ENCODE measurements at regions not wholly inside any gene's neighbourhood (a gene's known extent, or its start where the extent isn't known, plus 50 kb on each side); places are given as distances from the start of the nearest gene placed in this dataset.

GRCh38 chr6:18632670-18633410 is 245.7 kb downstream of the RNF144B start:
- Histone ChIP-seq H3K9ac (ENCODE audit: low read depth, low read length) (no peak overlapping the region), H3K4me2 (ENCODE audit: low read depth, low read length) (no peak overlapping the region), H4K20me1 (ENCODE audit: insufficient read depth, low read length) (no peaks in the 10 kb centered on the region), H3K9me3 (ENCODE audit: control insufficient read depth, insufficient read depth, low read length) (no peaks in the 10 kb centered on the region), H4K8ac (ENCODE audit: low read depth in 2 of 2, low read length in 2 of 2) (no peak overlapping the region), H2BK20ac (ENCODE audit: low read depth, low read length) (no peak overlapping the region), H3K4ac (ENCODE audit: low read depth, low read length) (no peak overlapping the region), H2AK9ac (replicated peaks; ENCODE audit: low read depth, low read length, poor library complexity) (no peak overlapping the region), H3K9me1 (ENCODE audit: insufficient read depth, low read length) (no peaks in the 10 kb centered on the region), H3K14ac (replicated peaks; ENCODE audit: low read depth, low read length) (no peak overlapping the region), H2BK5ac (ENCODE audit: low read depth, low read length, poor library complexity, severe bottlenecking) (no peak overlapping the region), H2AFZ (replicated peaks; ENCODE audit: low read length, poor library complexity) (no peak overlapping the region), H3K36me3 (ENCODE audit: control insufficient read depth, insufficient read depth, low read length) (no peaks in the 10 kb centered on the region), H2BK15ac (ENCODE audit: low read depth, low read length) (no peak overlapping the region), H3K56ac (ENCODE audit: extremely low read depth, insufficient read depth, low read length) (no peak overlapping the region), H4K91ac (ENCODE audit: insufficient read depth, low read depth, low read length) (no peak overlapping the region), H4K5ac (ENCODE audit: low read depth, low read length) (no peak overlapping the region), H3K18ac (ENCODE audit: low read depth, low read length) (no peak overlapping the region), H3K4me3 (ENCODE audit: insufficient read depth, low read depth, low read length) (no peak overlapping the region), H3K79me1 (ENCODE audit: low read depth in 1 of 2, low read length in 2 of 2) (no peaks in the 10 kb centered on the region), H3K27ac (ENCODE audit: insufficient read depth, low read length) (no peak overlapping the region), H3K4me1 (ENCODE audit: control insufficient read depth, insufficient read depth, low read length) (no peaks in the 10 kb centered on the region), H2BK120ac (ENCODE audit: low read depth, low read length) (no peak overlapping the region), H2AK5ac (ENCODE audit: low read depth, low read length) (no peak overlapping the region), H3K23ac (ENCODE audit: low read depth, low read length) (no peak overlapping the region), H3K27me3 (ENCODE audit: control insufficient read depth, insufficient read depth, low read length) (no peaks in the 10 kb centered on the region)
- DNase-seq (peak; percentile 7), ATAC-seq (ENCODE audit: low read depth) (no peak)
- in situ Hi-C loops (cut with MboI; ENCODE audit: low sequenced_read_pairs) (no loop called here), dilution Hi-C loops (cut with HindIII; ENCODE audit: low sequenced_read_pairs, unreplicated experiment) (no loop called here), intact Hi-C loops (cut with micrococcal nuclease) (no loop called here)
- TF ChIP-seq FOS (IDR thresholded peaks at IDR 0.05; ENCODE audit: low read depth, low read length), result 0 out of 2 replicates have a peak, but pooled peaks have one; percentile 10
- no peak for TF ChIP-seq RAD21 (IDR thresholded peaks at IDR 0.05; ENCODE audit: low read length)
- no peak for TF ChIP-seq ELK1 (IDR thresholded peaks at IDR 0.05; ENCODE audit: borderline replicate concordance, low read depth, low read length)
- CTCF ChIA-PET, result interaction anchor here (0.6 to 1.0 kb wide), 2 partner anchors 10 to 1359 kb away, joined by 3 to 5 read pairs; no protein-coding TSS in a partner anchor
- no TSS peak for BruUV-seq (replicated peaks)
- POLR2A ChIA-PET (ENCODE audit: unreplicated experiment), result no interaction called here
- no CpG with 5 or more reads among the region's 4 CpGs for WGBS, 2 experiments (ENCODE audit: extremely low coverage in 2 of 2, insufficient read length in 1 of 2)

Data from IMR-90 (cell line).